Glomerular endothelial cell (primary cell): ENCODE measurements at regions not wholly inside any gene's neighbourhood (a gene's known extent, or its start where the extent isn't known, plus 50 kb on each side); places are given as distances from the start of the nearest gene placed in this dataset.

ENCODE experiments used
- DNase-seq: peaks from one replicate; pipeline ENCODE4 v3.0.0-alpha.2; 2011; ENCODE audit warnings: low read depth, low spot score; ENCODE audit errors: extremely low read depth

DNA sequence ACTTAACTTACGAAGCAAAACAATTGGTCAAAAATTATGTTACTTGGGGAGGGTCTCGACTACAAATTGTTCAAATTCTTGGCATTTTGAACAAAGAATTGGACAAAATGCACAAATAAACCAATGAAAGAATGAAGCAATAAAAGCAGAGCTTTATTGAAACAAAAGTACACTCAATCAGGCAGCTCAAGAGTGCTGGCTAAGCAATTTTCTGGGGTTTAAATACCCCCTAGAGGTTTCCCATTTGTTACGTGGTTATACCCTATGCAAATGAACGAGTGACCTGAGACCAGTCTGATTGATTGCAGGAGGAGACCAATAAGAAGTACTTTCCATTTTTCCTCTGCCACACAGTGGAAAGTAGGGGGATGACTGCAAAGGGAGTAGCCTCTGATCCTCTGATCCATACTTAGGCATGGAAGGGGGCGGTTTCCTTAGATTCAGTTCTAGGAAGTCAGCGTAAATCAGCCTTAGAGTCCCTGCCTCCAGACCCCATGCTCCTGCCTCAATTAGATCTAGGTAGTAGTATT, 228.6 kb downstream of the EFNB2 start:
- DNase-seq = no peak

DNA sequence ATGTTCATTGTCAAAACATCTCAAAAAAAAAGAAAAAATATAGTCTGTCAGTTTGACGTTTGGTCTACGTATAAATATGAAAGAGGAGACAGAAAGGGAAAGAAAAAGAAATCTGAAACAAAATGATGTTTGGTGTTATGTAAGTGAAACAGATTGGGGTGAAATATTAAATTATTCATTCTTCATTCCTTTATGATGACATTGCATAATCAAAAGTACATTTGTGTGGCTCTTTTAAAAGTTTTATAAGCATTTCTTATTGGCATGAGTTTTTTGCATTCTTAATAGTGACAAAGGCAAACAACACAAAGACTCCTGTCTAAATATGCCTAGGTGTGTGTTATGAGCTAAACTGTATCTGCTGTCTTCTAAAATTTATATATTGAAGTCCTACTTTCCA, 232.6 kb downstream of the EFNB2 start:
- DNase-seq = no peak

DNA sequence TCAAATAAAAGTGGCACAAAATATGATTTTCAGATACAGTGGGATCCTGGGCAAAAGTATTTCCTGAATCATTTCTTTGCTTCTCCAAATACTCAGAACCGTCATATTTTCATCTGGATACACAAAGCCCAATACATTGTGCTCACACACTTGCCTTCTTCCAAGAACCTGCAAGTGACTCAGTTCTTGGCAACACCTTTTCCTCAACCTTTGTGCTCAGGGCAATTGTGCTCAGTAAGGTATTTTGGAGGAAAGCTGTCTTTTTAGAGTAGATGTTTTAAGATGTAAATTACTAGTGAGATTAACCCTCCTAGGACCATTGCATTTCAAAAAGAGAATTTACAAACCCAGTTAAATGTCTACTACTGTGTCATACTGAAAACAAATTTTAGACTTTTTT, 233.5 kb downstream of the EFNB2 start:
- no peak for DNase-seq

DNA sequence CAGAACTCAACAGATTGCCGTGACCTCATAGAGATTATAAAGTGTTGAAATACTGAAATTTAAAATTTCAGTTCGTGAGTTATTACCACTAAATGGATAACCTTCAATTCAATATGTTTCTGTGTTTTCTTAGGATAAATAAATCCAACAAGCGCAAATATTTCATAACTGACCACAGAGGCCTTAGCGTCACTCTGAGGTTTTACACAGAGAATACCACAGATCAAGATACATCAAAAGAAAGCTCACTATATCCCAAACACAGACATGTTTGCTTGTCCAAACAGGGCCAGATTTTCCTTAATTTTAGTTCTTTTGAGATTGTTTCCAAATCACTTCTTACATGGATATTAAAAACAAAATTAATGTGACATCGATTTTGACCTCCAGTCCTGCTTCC, 235.8 kb downstream of the EFNB2 start:
- no peak for DNase-seq

DNA sequence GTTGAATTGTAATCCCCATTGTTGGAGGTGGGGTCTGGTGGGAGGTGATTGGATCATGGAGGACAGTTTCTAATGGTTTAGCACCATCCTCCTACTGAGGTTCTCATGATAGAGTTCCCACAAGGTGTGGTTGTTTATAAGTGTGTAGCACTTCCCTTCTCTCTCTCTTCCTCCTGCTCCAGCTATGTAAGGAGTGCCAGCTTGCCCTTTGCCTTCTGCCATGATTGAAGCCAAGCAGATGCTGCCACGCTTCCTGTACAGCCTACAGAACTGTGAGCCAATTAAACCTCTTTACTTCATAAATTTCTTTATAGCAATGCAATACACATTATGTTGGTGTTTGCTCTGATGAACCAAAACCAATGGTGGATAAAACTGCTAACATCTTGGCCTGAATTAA, 238.2 kb downstream of the EFNB2 start:
- no peak for DNase-seq

DNA sequence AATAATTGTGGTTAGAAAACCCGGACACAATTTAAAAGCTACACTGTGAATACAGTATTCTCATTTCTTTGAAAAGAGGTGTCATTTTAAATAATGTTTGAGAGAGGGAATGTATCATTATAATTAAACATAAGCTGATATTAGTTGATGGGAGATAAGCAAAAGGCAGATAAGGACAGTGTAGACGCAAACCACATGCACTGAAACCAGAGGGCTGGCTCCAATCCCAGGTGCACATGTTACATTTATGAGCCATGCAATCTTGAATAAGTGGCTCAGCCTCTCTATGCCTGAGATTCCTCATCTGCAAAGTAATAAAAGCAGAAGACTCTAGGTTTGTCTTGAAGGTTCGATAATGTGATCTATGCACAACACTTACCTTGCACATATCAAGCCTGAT, 238.7 kb downstream of the EFNB2 start:
- no peak for DNase-seq

DNA sequence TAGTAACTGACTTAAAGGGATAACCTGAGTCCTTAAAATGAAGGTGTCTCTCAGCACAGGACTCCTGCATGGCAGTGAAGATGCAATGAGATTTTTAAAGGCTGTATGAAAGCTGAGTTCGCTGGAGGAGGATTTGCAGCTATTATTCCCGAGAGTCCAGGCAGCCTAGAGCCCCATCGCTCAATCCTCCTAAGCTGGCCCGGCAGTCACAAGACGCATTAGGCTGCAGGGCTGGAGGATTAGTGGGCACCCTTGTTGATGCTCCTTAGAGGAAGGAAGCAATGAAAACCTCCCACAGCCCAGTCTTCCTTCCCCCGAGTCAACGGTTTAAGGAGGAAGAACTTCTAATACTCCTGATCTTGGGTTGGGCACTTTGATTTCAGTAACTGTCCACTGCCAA, 239.5 kb downstream of the EFNB2 start:
- no peak for DNase-seq

DNA sequence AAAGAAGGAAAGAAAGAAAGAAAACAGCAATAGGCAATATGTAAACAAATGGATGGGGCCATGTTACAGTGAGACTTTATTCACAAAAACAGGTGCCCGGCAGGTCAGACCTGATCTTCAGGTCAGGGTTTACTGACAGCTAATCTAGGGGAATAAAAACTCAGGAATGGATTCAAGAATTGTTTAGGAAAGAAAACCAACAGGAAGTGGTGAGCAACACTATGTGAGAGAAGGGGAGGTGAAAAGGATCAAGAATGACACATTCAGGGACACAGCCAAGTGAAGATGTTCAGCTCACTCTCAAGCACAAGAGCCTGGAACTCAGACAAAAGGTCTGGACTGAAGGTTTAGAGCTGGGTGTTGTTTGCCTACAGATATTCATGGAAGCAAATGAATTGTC, 244.5 kb downstream of the EFNB2 start:
- DNase-seq = no peak

DNA sequence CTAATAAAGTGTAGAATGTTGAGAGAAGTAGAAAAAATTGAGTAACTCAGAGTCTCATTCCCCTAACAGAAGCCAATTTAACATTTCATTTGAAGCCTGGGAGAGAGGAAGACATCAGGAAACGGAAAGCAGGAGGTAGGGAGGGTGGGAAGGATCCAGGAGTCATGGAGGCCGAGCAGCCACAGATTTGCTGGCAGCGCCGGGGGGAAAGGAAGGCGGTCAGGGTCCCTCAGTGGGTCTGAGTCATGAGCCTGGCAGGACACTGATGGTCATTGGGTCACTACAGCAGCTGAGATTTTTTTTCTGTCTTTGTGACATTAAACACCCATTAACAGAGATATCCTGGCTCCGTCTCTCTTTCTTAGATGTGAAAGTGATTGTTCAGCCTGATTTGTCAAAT, 248.1 kb downstream of the EFNB2 start:
- DNase-seq = no peak

DNA sequence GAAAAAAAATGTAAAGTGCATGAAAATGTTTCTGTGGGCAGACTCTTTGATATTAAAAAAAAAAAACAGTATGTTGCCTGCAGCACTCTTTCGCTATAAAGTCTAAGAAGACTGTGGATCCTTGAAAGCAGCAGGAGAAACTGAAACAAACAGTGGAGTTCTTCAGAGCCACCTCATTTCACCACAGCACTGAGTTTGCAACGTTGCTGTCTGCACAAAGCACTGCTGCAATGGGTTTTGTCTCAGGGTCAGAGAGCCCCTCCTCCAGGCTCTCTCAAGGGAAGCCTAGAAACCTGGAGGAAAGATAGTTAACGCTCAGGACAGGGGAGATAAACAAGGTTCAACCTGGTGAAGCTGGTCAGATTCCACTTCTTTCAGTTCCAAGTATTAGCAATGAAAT, 248.7 kb downstream of the EFNB2 start:
- DNase-seq = no peak

DNA sequence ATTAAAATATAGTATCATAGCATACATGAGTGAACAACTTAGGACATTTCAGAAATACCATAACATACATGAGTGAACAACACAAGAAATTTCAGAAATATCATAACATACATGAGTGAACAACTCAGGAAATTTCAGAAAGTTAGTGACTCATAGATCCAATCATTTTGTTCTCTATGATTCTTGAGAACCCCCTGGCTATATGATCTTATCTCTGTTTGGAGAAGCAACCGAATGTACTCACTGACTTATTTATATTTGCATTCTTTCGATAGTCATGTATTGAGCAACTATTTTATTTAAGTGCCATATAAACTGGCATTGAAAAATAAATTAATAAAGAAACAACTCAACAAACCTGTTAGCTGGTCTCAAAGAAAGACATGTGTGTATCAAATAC, 251.1 kb downstream of the EFNB2 start:
- no peak for DNase-seq

DNA sequence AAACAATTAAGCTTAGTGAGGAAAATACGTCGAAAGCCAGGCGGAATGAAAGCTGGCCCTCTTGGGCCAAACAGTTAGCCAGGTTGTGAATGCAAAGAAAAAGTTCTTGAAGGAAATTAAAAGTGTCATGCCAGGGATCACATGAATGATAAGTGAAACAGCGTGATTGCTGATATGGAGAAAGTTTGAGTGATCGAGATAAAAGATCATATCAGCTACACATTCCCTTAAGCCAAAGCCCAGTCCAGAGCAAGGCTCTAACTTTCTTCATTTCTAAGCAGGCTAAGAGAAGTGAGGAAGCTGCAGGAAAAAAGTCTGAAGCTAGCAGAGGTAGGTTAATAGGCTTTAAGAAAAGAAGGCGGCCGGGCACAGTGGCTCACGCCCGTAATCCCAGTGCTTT, 254.0 kb downstream of the EFNB2 start:
- DNase-seq = no peak

DNA sequence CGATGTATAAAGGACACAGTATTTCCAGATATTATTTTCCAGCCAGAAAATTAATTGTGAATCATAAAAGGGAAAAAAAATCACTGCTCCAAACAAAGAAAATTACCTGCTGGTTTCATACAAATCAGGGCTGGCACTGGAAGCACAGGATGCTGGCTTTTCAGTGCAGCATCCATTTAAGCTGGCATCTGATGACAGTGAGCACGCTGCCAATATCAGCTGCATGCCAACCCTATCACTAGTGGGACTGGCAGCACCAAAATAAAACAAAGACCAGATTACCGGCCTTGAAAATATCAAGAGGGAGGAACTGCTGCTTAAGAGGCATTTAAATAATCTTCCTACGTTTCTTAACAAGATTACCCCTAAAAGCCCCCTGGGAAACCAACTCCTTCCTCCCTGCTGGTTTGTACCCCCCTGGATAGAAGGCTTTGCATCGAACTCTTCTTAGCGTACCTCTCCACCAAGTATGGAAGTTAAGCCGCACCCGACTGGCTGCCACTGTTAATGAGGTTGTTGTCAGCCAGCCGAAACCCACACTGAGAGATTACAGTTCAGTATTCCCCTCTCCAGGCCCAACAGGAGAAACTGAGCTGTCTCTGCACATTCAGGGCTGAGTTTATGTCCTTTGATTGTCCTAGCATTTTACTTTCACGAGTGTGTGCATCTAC, 257.8 kb downstream of the EFNB2 start:
- no peak for DNase-seq

DNA sequence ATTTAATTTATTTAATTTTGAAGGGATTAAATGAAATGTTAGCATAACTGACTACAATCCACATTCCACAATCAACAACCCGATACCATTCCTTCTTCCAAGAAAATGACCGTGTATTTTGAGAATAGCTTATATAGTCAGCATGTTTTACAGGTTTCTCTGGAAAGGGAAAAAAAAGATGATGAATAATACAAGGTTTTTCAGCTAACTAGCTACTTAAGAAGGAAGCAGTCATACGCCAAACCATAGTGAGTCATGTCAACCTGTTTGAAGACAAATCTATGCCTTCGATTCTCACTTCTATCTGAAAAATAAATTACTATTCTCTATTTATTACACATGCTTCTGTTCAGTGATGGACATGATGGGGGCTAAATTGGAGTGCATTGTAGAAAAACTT, 258.6 kb downstream of the EFNB2 start:
- DNase-seq = no peak

DNA sequence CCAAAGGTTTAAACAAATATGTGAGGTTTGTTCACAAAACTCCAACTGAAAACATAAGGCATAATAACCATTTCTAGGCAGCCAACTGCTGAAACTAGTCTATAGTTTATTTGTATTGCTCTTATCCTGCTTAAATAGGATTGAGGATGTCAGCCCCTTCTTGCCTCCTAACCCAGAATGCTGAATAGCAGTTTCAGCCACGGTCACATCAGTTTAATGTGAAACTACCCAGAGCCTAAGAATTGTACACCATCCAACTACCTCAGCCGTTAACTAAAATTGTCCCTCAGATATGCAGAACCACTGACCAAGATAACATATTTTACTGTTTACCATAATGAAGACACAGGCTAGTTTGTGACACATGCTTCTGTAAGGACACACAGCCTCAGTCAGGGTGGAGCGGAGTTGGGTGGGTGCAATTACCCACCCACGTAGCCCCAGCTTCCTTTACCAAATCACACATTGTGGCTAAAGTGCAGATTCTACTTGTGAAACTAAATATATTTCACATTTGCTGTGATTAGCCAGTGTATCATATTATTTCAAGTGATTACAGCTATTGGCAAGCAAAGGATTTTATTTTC, 259.9 kb downstream of the EFNB2 start:
- no peak for DNase-seq

DNA sequence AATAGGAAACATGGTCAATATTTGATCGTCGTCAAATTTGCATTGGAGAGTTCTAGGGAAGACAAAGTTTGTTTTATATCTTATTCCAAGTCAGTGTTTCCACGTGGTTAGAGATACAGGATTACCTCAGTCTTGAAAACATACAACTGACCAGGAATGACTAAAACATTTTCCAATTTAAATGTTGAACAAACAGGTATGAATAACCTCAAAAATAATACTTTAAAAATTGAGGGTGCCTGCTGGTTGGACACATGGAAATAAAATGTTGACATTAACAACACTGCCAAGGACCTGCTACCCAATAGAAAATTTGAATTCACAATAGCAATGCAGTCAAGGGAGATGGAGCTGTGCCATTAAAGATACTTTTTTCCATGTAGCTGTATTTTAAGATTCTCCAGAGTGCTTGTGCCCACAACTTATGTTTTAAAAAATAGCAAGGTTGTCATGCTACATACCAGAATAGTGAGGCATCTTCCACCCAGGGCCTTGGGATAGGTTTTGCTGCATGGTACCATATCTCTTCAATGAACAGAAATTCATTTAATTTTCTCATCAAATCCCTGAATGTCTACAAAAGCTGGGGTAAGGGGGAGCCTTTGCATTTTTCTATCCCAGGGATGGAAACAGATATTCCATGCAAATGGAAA, 260.8 kb downstream of the EFNB2 start:
- no peak for DNase-seq

DNA sequence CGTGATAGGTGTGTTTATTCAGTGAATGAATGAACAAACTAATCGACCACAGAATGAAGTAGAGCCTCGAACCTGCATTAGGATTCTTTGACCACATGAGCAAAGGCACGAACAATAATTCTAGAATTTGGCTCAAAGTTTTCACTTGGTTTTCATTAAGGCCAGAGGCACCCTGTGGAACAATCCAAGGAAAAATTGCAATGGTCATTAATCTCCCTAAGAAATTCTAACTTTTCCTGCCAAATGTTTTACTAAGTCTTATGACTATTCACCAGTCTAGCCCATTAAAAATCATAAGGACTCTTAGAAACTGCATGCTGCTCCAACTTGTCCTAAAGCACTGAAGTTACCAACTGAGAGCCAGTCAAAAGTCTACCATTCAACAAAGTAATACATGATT, 271.7 kb downstream of the EFNB2 start:
- no peak for DNase-seq

DNA sequence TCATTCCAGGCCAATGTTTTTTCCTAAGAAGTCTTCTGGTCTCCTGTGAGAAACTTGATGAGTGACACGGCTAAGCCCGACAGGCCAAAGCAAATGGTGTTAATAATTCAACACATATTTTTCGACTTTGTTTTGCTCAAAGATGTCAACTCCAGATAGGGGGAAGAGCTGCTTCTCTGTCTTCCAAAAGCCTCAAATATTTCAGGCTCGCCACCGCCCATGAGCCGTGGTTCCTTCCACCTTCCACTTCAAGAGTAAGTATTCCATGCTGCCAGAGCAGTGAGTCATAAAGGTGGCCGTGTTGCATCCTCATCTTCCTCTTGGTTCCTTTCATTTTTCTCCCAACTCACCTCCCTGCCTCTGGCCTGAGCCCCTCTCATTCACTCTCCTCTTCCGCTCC, 272.6 kb downstream of the EFNB2 start:
- DNase-seq = no peak

DNA sequence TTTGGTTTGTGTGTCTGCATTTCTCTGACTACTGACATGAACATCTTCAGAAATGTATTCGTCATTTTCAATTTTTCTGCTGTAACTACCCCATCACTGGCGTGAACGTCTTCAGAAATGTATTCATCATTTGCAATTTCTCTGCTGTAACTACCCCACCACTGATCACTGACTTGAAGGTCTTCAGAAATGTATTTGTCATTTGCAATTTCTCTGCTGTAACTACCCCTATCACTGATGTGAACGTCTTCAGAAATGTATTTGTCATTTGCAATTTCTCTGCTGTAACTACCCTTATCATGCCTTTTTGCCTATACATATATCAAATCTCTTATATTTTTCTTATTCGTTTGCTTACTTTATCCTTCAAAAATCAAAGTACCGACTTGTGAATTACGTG, 274.0 kb downstream of the EFNB2 start:
- DNase-seq = no peak

DNA sequence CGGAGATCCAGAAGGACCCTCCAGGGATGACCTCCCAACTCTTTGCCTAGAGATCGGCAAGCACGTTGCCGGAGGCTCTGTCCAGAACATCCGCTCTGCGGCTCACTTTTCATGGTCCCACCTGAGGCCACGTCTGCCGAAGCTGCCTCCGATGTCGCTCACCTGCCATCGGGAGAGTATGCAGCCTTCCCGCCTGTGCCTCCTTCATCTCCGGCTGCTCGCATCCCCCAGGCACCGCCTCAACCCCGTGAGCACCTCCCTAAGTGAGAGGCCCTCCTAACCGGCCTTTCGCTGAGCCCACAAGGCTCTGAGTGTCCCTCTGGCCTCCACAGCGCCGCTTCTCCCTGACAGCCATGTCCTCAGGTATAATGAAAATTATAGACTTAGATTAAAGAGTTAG, 275.1 kb downstream of the EFNB2 start:
- no peak for DNase-seq

DNA sequence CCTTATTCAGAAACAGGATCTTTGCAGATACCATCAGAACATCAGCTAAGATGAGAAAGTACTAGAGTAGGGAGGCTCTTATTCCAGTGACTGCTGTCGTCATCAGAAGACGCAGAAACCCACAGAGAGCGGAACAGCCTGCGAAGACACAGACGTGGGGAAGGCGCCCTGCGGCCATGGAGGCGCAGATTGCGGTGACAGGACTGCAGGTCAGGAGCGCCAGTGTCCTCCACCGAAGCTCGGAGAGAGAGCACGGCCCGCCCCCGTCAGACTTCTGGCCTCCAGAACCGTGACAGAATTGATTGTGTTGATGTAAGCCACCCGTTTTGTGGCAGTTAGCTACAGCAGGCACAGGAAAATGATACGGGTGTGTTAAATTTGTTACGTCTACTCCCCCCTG, 275.5 kb downstream of the EFNB2 start:
- DNase-seq = no peak

DNA sequence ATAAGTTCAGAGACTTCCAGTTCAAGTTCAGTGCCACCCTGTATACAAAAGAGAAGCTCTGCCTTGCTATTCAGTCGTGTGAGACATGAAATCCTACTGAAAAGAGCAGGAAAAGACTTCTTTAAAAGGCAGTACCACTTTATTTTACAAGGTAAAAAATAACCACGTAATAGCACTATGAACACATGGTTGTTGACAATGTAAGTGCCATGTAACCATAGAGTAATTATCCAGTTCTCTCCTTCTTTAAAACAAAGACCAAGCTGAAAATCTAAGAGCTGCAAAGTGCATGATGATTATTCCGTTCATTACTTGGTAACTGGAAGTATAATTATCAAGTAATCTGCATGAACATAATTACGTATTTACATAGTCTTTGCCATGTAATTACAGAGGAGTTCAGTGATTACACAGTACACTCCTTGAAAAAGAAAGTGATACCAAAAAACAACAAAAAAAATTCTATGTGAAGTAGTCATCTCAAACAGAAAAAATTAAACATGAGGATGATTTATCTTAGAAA, 288.7 kb downstream of the EFNB2 start:
- no peak for DNase-seq
